ENCODE measurements at regions not wholly inside any gene's neighbourhood (a gene's known extent, or its start where the extent isn't known, plus 50 kb on each side); places are given as distances from the start of the nearest gene placed in this dataset.

DNA sequence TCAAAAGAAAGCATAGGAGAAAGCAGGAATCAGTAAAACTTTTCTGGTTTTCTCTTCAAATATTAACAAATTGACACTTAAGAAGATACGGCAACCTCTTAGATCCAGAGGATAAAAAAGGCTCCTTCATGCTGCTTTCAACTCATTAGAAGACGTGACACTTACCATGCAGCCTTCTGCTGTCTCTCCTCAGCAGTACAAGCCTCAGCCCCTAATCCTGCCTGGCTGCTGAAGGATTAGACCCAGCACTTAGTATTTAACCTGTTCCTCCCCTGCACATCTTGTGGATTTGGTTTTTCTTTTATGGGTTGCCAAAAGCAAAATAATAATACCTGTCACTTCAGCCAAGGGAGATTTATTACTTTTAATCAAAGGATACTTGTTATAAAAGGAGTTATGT lies 108.4 kb downstream of the LYZL1 start:
- Histone ChIP-seq H3K27me3 (ENCODE audit: insufficient read depth, low read length) (no peaks in the 10 kb centered on the region), H3K9me3 (ENCODE audit: insufficient read depth, low read depth, low read length) (peaks cover 6% of the 10 kb centered on the region), H3K4me2 (ENCODE audit: low read length) (no peak overlapping the region), H3K14ac (ENCODE audit: low read length) (no peak overlapping the region), H3K4me3 (ENCODE audit: low read depth, low read length) (no peak overlapping the region), H3K79me1 (ENCODE audit: low read length) (no peaks in the 10 kb centered on the region), H2BK120ac (ENCODE audit: insufficient read depth, low read length, poor library complexity) (no peak overlapping the region), H2BK5ac (ENCODE audit: low read depth, low read length, poor library complexity) (no peak overlapping the region), H4K12ac (ENCODE audit: low read depth, low read length) (no peak overlapping the region), H3K4ac (ENCODE audit: low read depth, low read length) (no peak overlapping the region), H2AFZ (ENCODE audit: insufficient read depth, low read length, poor library complexity) (no peak overlapping the region), H3K4me1 (ENCODE audit: control insufficient read depth in 1 of 2, insufficient read depth in 2 of 2, low read length in 2 of 2) (no peaks in the 10 kb centered on the region), H3K27ac (ENCODE audit: low read depth, low read length) (no peak overlapping the region), H4K91ac (ENCODE audit: low read depth, low read length) (no peak overlapping the region), H3K9ac (ENCODE audit: low read length) (no peak overlapping the region), H3K36me3 (ENCODE audit: control insufficient read depth in 1 of 2, insufficient read depth in 2 of 2, low read length in 2 of 2) (peaks cover 0 to 2% of the 10 kb centered on the region in 2 experiments), H2AK5ac (ENCODE audit: low read length) (no peak overlapping the region), H3K79me2 (ENCODE audit: control insufficient read depth, insufficient read depth, low read length, poor library complexity) (no peaks in the 10 kb centered on the region), H3K18ac (ENCODE audit: low read length) (no peak overlapping the region), H4K8ac (ENCODE audit: low read depth, low read length) (no peak overlapping the region), H3K23ac (ENCODE audit: low read length) (no peak overlapping the region), H2BK12ac (ENCODE audit: low read length) (no peak overlapping the region)
- no CpG with 5 or more reads among the region's 2 CpGs for WGBS (ENCODE audit: extremely low coverage, insufficient coverage, insufficient read length)
- DNase-seq: no peak

DNA sequence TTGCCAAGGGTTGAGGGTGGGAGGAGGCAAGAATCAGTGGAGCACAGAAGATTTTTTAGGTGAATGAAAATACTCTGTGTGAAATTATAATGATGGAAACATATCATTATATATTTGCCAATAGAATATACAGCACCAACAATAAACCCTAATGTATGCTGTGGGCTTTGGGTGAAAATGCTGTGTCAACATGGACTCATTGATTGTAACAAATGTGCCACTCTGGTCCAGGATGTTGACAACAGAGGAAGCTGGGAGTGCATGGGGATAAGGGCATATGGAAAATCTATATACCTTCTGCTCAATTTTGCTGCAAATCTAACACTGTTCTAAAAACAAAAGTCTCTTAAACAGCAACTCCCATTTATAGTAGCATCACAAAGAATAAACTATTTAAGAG lies 114.3 kb downstream of the LYZL1 start:
- Histone ChIP-seq H4K12ac (ENCODE audit: low read depth, low read length) (no peak overlapping the region), H3K4me2 (ENCODE audit: low read length) (no peak overlapping the region), H3K9ac (ENCODE audit: low read length) (no peak overlapping the region), H2AK5ac (ENCODE audit: low read length) (no peak overlapping the region), H3K4ac (ENCODE audit: low read depth, low read length) (no peak overlapping the region), H3K79me2 (ENCODE audit: control insufficient read depth, insufficient read depth, low read length, poor library complexity) (no peaks in the 10 kb centered on the region), H3K4me1 (ENCODE audit: control insufficient read depth in 1 of 2, insufficient read depth in 2 of 2, low read length in 2 of 2) (no peaks in the 10 kb centered on the region), H2AFZ (ENCODE audit: insufficient read depth, low read length, poor library complexity) (no peak overlapping the region), H3K18ac (ENCODE audit: low read length) (no peak overlapping the region), H3K14ac (ENCODE audit: low read length) (no peak overlapping the region), H3K4me3 (ENCODE audit: low read depth, low read length) (no peak overlapping the region), H4K91ac (ENCODE audit: low read depth, low read length) (no peak overlapping the region), H3K23ac (ENCODE audit: low read length) (no peak overlapping the region), H2BK12ac (ENCODE audit: low read length) (no peak overlapping the region), H3K27ac (ENCODE audit: low read depth, low read length) (no peak overlapping the region), H4K8ac (ENCODE audit: low read depth, low read length) (no peak overlapping the region), H2BK5ac (ENCODE audit: low read depth, low read length, poor library complexity) (no peak overlapping the region), H3K9me3 (ENCODE audit: insufficient read depth, low read depth, low read length) (peaks cover 3% of the 10 kb centered on the region), H3K79me1 (ENCODE audit: low read length) (no peaks in the 10 kb centered on the region), H3K36me3 (ENCODE audit: control insufficient read depth in 1 of 2, insufficient read depth in 2 of 2, low read length in 2 of 2) (peaks cover 0 to 2% of the 10 kb centered on the region in 2 experiments), H3K27me3 (ENCODE audit: insufficient read depth, low read length) (no peaks in the 10 kb centered on the region), H2BK120ac (ENCODE audit: insufficient read depth, low read length, poor library complexity) (no peak overlapping the region)
- no peak for DNase-seq

DNA sequence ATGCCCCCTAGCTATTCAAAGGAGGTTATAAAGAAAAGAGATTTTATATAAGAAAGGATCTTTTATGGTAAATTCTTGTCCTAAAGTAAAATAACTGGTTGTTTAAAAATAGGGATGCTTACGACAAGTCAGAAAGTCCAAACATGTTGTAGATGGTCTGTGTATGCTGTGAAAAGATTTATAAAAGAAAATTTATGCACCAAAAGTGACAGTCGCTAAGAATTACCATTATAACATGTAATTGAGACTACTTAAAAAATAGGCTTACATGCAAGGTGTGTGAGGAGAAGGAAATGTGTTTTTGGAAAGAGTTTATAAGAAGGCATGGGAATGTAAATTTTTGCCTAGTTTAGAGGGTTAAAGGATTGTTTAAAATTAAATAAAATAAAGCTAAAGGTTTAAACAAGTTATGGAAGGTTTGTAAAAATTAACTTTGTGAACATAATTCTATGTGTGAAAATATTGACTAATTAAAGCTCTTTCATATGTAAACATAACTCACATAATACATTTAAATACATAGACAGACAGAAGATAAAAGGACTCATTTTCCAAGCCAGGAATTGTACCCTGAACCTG lies 118.5 kb downstream of the LYZL1 start:
- H3K79me2 ChIP-seq (ENCODE audit: control insufficient read depth, insufficient read depth, low read length, poor library complexity): no peaks in the 10 kb centered on the region
- H3K14ac ChIP-seq (ENCODE audit: low read length): no peak overlapping the region
- H2BK5ac ChIP-seq (ENCODE audit: low read depth, low read length, poor library complexity): no peak overlapping the region
- H2BK12ac ChIP-seq (ENCODE audit: low read length): no peak overlapping the region
- no peaks in the 10 kb centered on the region for H3K36me3 ChIP-seq (ENCODE audit: control insufficient read depth in 1 of 2, insufficient read depth in 2 of 2, low read length in 2 of 2)
- no peak overlapping the region for H2BK120ac ChIP-seq (ENCODE audit: insufficient read depth, low read length, poor library complexity)
- no peak overlapping the region for H3K9ac ChIP-seq (ENCODE audit: low read length)
- H3K9me3 ChIP-seq (ENCODE audit: insufficient read depth, low read depth, low read length): peaks cover 5% of the 10 kb centered on the region
- no peaks in the 10 kb centered on the region for H3K79me1 ChIP-seq (ENCODE audit: low read length)
- H2AFZ ChIP-seq (ENCODE audit: insufficient read depth, low read length, poor library complexity): no peak overlapping the region
- no peak overlapping the region for H4K12ac ChIP-seq (ENCODE audit: low read depth, low read length)
- no peak overlapping the region for H4K8ac ChIP-seq (ENCODE audit: low read depth, low read length)
- DNase-seq: no peak
- H3K27me3 ChIP-seq (ENCODE audit: insufficient read depth, low read length): no peaks in the 10 kb centered on the region
- no peak overlapping the region for H3K18ac ChIP-seq (ENCODE audit: low read length)
- no peak overlapping the region for H3K4me3 ChIP-seq (ENCODE audit: low read depth, low read length)
- no peaks in the 10 kb centered on the region for H3K4me1 ChIP-seq (ENCODE audit: control insufficient read depth in 1 of 2, insufficient read depth in 2 of 2, low read length in 2 of 2)
- no peak overlapping the region for H3K23ac ChIP-seq (ENCODE audit: low read length)
- WGBS (ENCODE audit: extremely low coverage, insufficient coverage, insufficient read length): no CpG with 5 or more reads among the region's 2 CpGs
- no peak overlapping the region for H3K27ac ChIP-seq (ENCODE audit: low read depth, low read length)
- H3K4me2 ChIP-seq (ENCODE audit: low read length): no peak overlapping the region
- no peak overlapping the region for H4K91ac ChIP-seq (ENCODE audit: low read depth, low read length)
- H3K4ac ChIP-seq (ENCODE audit: low read depth, low read length): no peak overlapping the region
- H2AK5ac ChIP-seq (ENCODE audit: low read length): no peak overlapping the region
